Epithelial cell of proximal tubule (primary cell): ENCODE measurements at regions not wholly inside any gene's neighbourhood (a gene's known extent, or its start where the extent isn't known, plus 50 kb on each side); places are given as distances from the start of the nearest gene placed in this dataset.

Source experiments
- DNase-seq: peaks from one replicate; pipeline ENCODE4 v3.0.0-alpha.2; 2011; ENCODE audit warnings: low read depth
- H3K4me3 ChIP-seq: 2 replicates; pipeline ENCODE4 v1.5.1; 2011; ENCODE audit warnings: low read depth, mild to moderate bottlenecking, low read length
- TF ChIP-seq, protein P1 (sequence below): conservative IDR thresholded peaks from 2 replicates; pipeline ENCODE4 v1.5.1; 2012; ENCODE audit warnings: low read depth, mild to moderate bottlenecking, low read length

DNA sequence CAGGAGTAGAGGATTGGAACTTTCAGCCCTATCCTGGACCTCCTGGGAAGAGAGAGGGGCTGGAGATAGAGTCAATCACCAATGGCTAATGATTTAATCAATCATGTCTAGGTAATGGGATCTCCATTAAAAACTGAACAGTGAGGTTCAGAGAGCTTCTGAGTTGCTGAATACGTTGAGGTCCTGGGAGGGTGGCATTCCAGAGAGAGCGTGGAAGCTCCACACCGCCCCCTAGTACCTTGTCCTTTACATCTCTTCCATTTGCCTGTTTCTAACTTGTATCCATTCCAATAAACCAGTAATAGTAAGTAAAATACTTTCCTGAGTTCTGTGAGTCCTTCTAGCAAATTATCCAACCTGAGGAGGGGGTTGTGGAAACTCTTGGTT, 101.7 kb downstream of the B3GNT2 start:
- no peak for DNase-seq
- H3K4me3 ChIP-seq: no peak overlapping the region
- TF ChIP-seq, protein P1, sequence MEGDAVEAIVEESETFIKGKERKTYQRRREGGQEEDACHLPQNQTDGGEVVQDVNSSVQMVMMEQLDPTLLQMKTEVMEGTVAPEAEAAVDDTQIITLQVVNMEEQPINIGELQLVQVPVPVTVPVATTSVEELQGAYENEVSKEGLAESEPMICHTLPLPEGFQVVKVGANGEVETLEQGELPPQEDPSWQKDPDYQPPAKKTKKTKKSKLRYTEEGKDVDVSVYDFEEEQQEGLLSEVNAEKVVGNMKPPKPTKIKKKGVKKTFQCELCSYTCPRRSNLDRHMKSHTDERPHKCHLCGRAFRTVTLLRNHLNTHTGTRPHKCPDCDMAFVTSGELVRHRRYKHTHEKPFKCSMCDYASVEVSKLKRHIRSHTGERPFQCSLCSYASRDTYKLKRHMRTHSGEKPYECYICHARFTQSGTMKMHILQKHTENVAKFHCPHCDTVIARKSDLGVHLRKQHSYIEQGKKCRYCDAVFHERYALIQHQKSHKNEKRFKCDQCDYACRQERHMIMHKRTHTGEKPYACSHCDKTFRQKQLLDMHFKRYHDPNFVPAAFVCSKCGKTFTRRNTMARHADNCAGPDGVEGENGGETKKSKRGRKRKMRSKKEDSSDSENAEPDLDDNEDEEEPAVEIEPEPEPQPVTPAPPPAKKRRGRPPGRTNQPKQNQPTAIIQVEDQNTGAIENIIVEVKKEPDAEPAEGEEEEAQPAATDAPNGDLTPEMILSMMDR: peak; percentile 41

DNA sequence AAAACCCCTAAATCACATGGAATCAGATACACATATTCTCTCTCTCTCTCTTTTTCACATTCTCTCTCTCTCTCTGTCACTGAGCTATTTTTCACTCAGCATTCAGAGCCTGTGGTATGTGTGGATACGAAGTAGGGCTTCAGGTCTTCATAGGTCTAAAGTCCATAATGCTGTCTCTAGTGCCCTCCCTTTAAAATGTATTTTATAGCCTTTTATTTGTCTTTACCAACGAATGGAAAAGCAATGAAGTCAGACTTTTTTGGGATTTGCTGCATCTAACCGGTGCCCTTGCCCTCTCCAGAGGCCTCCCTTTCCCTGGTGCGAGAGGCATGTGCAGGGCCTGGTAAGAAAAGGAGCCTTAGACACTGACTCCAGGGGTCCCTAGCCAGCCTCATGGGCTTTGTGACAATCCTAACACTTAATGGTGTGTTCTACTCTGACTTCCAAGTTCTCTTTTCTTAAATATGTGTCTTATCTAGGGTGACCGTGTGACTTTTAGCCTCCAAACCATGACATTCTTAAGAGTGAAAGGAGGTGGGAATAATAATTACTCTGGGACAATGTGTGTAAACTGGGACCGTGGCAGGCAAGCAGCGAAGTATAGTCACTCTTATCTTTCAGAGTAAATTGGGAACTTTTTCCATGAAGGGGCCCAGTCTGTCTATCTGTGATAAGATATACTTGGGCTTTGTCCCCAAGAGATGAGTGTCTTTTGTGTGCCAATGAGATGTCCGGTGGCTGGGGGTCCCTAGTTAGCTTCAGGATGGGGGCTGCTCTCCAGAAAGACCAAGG, 101.1 kb downstream of the B3GNT2 start:
- H3K4me3 ChIP-seq: no peak overlapping the region
- TF ChIP-seq, protein P1: no peak
- no peak for DNase-seq

DNA sequence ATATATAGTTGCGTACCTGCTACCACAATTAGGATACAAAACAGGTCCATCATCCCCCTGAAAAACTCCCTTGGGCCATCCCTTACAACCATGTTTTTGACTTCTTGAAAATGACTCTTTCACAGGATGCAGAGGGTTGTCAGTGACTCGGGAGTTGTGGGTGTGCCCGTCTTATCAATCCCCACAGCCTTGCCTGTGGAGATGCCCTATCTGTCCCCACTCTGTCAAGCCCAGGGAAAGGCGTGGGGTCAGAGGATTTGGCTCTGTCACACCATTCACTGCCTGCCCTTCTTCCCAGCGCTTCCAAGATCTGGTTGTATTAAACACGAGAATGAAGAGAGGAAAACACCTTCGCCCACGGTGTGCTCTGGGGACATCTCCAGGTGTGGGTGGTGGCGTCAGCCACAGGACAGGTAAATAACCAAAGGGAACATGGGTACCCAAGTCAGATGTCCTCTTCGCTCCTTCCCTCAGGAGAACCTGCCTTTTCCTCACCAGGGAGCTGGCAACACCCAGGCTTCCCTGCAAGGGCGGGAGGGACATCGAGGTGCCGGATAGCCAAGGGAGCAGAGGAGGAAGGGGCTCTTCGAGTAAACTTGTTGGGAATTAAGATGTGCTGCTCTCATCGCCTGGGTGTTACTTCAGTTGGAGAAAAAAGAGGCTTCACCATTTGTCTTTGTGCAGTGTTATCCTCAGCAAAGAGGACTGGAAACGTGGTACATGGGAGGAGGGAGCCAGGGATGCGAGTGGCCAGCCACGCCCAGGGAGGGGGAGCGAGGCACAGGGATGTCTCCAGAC, 100.3 kb downstream of the B3GNT2 start:
- TF ChIP-seq, protein P1: no peak
- no peak overlapping the region for H3K4me3 ChIP-seq
- no peak for DNase-seq

DNA sequence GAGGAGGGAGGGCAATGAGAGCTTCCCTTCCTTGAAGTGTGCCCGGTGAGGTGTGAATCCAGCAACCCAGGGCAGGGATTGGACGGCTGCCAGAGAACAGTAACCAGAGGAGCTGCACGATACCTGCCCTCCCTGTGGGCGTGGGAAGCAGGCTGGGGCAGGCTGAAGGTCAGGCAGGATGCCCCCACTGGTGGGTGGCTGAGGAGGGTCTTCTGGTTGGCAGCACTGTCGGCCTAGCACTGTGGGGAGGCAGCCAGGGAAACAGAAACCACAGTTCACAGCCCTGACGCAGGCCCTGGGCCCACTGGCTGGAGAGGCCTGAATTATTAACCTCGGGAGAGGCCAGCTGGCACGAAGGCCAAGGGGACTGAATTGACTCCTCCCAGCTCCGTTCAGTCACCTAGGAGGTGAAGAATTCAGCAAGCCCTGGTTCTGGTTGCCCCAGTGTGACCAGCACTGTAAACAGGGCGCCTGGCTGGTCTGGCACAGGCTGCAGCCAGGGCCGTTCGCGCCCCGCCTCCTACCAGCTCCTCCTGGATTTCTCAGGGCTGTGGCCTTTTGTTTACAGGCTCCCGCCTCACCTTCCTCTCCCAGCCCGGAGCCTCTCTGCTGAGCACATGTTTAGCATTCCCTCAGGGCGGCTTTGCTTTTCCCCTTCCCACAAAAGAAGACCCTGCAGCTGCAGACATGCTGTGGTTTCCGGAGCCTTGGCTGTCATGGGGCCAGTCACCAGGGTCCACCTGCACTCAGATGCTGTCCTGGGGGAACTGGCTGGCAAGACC, 97.8 kb downstream of the B3GNT2 start:
- TF ChIP-seq, protein P1: no peak
- peak overlapping the region; percentile 27 for H3K4me3 ChIP-seq
- DNase-seq: peak; percentile 89

DNA sequence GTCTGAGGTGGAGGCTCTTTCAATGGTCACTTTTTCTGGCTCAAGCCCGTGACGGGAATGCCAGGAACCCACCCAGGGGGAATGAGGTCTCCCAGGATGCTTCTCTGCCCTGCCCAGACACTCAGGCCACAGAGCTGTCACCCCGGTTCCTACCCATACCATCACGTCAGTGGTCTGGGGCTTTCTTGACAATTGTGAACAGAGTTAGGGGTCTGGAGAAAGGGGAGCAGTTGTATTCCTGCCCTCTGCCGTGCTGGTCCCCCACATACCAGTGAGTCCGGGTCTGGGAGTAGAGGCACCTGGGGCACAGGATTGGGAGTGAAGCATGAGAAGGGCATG, 97.2 kb downstream of the B3GNT2 start:
- TF ChIP-seq, protein P1: no peak
- H3K4me3 ChIP-seq: peak overlapping the region; percentile 27

DNA sequence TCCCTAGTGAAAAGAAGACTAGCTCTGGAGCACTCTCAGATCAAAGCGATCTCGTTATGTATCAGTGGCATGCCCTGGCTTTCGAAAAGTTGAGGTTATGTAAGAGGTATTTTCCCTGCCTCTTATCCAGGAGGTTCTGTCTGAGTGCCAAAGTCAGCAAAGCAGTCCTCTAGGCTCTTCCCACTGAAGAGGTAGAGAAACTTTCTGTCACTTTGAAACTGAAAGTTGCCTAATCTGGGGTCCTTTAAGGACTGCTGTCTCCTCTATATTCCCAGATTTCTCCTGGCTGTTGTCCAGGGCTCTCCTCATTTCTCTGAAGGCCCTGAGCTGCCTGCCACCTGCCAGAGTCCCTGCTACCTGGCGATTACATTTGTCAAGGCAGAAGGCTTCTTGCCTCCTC, 96.3 kb downstream of the B3GNT2 start:
- DNase-seq: peak; percentile 74
- H3K4me3 ChIP-seq: peak overlapping the region; percentile 27
- TF ChIP-seq, protein P1: no peak

More for the DNA sequence above, 97.2 kb downstream of the B3GNT2 start:
- no peak for DNase-seq
